ENCODE measurements at regions not wholly inside any gene's neighbourhood (a gene's known extent, or its start where the extent isn't known, plus 50 kb on each side); places are given as distances from the start of the nearest gene placed in this dataset.
"Not testable (repeated sequence)": the region's sequence is repeated elsewhere in the genome, so short reads cannot be mapped to it uniquely, and the experiment has no call there.

GRCh38 chr5:94049307-94049922 lies 308.0 kb upstream of the POU5F2 start:
- TF ChIP-seq EP300, CTCF (IDR thresholded peaks at IDR 0.05): not testable (repeated sequence)
